ENCODE measurements at regions not wholly inside any gene's neighbourhood (a gene's known extent, or its start where the extent isn't known, plus 50 kb on each side); places are given as distances from the start of the nearest gene placed in this dataset.

DNA sequence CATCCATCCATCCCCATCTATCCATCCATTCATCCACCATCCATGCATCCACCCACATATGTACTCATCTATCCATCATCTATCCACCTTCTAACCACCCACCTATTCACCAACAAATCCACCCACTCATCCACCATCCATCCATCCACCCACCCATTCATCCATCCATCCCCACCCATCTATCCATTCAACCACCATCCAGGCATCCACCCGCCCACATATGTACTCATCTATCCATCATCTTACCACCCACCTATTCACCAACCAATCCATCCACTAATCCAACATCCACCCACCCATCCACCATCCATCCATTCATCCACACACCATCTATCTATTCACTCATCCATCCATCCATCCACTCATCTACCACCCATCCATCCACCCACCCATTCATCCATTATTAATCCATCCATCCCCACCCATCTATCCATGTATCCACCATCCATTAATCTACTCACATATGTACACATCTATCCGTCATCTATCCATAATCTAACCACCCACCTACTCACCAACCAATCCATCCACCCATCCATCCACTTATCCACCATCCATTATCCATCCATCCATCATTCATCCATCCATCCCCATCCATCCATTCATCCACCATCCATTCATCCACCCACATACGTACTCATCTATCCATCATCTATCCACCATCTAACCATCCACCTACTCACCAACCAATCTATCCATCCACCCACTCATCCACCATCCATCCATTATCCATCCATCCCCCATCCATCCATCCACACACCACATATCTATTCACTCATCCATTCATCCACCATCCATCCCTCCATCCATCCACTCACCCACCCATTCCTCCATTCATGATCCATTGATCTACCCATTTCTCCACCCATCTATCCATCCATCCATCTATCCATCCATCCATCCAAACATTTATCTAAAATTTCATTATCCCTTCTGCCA lies 940.0 kb downstream of the BRD1 start:
- no peak for DNase-seq (ENCODE audit: low read depth, low spot score)

DNA sequence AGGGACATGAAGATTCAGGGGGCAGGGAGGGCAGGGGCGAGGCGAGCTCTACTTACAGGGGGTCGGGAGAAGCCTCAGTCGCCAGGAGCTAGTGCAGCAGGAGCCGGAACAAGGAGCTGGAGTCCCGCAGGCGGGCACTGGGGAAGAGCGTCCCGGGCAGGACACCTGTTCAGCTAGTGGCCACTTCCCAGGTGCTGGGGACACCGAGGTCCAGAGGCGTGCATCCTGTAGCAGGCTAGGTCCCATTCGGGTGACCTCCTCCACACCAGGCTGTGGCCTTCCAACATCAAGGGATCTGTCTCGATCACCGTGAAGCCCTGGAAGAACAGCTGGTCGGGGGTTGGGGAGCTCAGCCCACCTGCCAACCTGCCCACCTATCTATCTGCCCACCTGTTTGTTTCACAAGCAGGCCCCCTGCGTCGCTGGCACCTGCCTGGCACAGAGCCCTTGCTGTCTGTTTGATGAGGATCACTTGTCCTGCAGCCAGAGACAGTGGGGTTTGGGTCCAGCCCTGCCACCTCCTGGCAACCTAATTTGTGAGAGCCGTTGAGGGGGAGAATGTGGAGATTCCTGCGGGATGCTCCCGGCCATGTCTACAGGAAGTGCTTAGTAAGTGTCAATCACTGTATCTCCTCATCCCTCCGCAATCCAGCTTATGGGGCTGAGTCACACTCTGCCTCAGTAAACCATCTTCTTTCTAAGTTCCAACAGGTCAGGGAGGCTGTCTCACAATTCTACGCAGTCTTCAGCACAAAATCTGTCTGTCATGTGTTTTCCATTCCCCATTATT lies 940.9 kb downstream of the BRD1 start:
- no peak for DNase-seq (ENCODE audit: low read depth, low spot score)

DNA sequence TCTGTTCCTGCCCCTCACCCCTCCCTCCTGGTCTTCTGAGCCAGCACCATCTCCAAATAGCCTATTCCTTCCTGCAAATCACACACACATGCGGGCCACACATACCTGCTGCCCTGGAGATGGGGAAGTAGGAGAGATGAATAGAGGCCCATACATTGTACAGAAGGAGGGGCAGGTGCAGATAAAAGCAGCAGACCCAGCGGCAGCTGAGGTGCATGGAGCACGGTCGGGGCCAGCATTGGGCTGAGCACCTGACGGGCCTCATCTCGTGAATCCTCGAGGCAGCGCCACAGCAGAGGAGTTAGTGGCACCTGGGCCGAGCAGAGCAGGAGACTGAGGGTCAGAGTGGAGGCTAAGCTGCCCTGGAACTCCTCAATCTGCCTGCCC lies 941.8 kb downstream of the BRD1 start:
- no peak for DNase-seq (ENCODE audit: low read depth, low spot score)

DNA sequence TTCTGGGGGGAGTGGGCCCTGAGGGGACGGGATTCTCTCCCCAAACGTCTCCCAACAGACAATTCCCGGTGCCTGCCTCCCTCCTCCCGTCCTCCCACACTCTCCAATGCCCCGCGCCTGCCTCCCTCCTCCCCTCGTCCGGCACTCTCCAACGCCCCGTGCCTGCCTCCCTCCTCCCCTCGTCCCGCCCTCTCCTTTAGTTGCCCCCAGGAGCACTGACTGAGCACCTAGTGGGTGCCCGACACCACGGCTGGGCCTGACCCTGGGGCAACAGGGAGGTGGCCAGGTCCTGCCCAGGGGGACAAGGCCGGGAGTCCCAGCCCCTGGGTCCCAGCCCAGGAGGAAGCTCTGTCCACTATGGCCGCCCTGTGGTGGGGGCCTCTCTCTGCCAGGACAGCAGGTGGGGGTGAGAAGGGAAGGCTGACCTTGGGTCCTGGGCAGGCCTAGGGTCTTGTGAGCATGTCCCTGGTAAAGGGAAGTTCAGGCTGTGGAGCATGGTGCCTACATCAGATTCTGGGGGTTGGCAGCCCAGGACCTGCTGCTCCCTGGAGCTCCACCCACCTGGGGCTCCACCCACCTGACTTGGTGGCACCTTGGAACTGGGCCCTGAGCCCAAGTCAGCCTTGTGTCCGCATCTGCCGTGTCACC lies 942.3 kb downstream of the BRD1 start:
- DNase-seq (ENCODE audit: low read depth, low spot score), result no peak

DNA sequence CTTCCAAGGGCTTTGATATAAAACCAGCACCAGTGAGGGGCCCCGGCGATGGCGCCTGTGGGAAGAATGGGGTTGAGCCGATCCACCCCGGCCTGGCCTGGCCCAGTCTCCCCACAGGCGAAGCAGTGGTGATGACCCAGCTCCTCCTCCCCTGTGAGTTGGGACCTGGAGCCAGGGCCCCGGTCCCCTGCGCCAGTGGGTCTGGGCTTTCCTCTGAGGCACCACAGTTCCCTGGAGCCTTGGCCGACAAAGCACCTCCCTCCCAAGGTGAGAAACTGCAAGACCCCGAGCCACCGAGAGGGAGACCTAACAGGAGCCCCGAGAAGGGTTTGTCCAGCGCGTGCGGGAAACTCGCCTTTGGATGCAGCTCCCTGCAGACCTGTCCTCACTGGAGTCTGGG lies 942.9 kb downstream of the BRD1 start:
- DNase-seq (ENCODE audit: low read depth, low spot score), result no peak

DNA sequence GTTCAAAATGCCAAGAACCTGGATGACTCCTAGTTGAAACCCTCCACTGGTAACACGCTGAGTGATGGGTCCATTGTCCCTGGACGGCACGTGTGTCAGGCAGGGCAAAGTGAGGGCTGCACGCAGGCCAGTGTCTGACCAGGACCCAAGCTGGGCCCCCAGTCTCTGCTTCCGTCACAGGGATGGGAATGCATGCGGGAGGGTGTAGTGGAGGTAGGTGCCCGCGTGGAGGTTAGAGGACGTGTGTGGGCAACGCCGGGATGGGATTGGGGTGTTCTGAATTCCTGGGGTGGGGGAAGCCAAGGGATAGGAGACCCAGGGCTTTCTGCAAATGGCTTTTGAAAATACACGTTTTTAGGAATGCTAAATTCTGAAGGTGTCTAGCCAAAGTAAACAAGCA lies 943.3 kb downstream of the BRD1 start:
- DNase-seq (ENCODE audit: low read depth, low spot score), result no peak

DNA sequence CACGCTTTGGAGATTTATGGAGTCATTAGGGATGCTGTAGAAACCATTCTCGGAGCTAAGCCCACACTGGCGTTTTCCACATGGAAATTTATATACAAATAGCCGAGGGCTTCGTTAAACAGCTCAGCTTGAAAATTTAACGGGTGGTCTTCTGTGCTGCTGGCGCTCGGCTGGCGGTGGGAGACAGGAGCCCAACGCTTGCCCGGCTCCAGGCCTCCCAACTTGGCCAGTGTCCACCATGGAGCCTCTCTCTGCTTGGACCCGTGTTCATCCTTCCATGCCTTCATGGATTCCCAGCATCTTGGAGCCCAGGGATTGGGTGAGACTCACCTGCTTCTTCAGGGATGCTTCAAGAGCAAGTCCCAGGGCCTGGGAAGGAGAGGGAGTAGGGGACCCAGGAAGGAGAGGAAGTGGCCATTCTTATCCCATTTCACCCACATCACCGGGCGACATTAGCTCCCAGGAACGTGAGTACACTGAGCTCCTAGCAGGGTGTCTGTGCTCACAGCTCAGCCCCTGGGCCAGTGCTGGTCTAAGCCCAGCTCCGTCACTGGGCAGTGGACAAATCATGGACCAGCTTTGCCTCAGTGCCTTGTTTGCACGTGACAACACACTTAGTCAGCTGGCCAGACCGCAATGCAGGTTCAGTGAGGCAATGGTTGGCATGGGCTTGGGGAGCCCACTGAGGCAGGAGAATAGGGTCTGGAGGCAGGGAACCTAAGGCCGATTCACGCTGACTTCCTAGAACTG lies 944.3 kb downstream of the BRD1 start:
- DNase-seq (ENCODE audit: low read depth, low spot score), result no peak

DNA sequence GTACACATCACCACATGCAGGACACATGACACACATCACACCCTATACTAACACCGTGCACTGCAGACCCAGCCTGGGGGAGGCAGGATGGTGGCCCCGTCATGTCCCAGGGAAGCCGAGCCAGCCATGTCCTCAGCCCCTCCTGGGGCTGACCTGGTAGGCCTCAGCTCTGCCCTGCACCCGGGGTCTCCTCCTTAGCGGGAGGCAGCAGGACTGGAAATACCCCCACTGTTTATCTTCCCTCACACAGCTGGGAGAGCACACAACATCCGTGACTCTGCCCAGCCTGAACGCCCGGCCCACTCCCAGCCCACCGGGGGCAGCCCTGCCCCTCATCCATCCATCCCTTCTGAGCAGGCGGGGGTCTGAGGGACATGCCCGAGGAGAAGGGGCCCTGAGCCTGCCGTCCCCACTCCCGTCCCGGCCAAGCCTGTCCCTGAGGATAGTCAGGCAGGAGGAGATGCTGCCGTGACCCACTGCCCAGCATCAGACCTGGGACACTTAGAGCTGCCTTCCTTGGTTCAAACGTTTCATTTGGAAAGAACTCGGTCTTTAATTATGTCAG lies 945.0 kb downstream of the BRD1 start:
- no peak for DNase-seq (ENCODE audit: low read depth, low spot score)

DNA sequence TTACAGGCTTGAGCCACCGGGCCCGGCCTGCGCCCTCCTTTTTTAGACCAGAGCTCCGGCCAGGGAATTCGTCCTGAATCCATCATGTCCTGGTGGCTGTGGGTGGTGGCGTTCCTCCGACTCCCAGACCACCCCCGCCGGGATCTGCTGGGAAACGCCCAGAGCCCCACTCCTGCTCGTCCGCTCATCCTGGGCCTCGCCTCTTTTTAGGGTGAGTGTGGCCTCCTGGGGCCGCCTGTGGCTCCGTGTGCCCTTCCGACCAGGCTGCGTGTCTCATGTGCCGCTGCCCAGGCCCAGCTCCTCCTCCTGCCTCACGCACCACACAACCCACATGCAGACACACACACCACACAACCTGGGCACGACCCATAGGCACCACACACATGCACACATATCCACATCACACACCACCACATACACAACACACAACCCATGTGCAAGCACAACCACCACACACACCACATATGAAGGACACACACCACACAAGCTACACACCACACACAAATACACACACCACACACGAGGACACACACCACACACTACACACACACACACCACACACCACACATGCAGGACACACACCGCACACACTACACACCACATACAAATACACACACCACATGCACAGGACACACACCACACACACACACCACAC lies 946.2 kb downstream of the BRD1 start:
- no peak for DNase-seq (ENCODE audit: low read depth, low spot score)

DNA sequence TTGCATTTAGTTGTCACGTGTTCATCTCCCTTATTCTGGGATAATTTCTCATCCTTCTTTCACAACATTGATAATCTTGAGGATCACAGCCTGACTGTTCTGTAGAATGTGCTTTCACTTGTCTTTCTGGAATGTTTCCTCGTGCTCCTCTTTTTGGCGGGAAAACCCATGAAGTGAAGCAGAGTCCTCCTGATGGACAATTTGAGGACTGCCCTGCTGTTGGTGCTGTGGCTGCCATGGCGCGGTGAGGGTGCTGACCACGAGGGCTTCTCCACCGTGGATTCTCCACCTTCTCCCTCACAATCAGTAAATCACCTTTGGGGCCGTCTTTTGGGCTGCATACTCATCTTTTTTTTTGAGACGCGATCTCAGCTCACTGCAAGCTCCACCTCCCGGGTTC lies 946.9 kb downstream of the BRD1 start:
- no peak for DNase-seq (ENCODE audit: low read depth, low spot score)

DNA sequence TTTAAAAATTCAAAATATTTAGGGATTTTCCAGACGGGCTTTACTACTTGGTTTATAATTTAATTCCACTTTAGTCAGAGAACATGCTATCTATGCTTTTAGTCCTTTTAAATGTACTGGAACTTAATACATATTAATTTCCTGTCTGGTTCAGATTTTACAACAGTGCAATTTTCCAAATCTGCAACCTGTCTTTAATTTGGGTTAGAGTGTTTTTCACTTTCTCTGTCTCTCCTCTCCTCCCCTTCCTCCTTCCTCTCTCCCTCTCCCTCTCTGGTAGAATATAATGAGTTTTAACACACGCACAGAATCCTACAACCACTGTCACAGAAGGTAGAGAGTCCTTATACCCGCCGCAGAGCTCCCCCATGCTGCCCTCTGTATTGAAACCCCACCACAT lies 950.7 kb downstream of the BRD1 start:
- DNase-seq (ENCODE audit: low read depth, low spot score), result no peak

DNA sequence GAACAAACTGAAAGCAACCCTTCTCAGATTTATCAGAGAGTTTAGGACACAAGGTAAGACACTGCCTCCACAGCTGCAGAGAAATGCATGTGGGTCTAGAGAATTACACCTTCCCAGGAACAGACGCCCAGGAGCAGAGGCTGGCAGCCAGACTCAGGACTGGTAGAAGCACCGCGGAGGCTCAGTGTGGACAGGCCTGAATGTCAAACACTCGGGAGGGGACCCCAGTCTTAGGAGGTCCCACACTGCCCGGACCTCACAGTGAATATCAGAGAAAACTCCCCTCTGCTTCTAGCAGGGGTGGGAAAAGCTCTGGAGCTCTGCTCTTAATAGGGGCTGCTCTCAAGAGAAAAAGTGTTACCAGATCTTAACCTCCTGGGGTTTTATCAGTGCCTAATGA lies 952.7 kb downstream of the BRD1 start:
- no peak for DNase-seq (ENCODE audit: low read depth, low spot score)

DNA sequence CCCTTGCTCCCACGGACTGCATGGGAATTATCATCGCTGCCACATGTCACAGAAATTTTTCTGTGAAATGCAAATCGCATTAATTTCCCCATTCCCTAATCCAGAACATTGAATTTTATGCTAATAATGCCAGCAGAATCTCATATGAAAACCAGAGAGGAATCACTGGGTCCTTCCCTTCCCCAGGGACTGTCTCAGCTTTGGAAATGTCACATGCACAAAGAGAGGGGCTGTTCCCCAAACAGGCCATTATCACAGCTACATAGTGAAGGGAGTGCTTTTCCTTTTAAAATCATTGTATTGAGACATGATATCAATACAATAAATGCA lies 954.5 kb downstream of the BRD1 start:
- no peak for DNase-seq (ENCODE audit: low read depth, low spot score)

DNA sequence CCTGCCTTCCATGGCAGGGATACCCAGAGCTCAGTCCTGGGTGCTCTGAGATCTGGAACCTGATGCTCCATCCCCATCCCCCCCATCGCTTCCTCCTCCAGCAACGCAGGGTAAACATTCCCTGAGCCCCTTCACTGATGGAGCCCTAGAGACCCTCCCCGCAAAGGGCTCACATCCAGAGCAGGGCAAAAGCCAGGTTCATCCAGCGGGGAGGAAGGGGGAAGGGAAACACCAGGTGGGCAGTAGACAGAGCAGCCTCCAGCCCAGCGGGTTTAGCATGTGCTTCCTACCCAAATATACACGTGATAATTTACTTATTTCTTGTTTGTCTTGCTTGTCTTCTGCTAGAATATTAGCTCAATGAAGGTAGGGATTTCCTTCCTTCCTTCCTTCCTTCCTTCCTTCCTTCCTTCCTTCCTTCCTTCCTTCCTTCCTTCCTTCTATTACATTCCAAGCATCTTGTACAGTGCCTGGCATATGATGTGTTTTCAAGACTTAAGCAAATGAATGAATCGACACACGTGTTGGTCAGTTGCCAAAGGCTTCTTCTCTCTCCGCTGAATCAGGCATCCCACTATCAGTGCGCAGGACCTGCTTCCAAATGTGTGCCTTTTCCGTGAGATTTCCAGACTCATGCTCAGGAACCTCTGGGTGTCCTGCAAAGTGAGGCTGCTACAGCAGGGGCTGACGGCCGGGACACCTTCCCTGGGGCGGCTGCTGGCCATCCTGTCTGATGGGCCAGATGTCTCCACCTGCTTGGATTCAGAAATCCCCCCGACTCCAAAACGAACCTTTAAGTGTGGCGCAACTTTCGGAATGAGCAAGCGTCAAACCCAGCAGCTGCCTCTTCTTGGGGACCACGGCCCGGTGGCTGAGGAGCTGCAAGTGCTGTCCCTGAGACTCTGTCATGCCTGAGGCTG lies 955.1 kb downstream of the BRD1 start:
- no peak for DNase-seq (ENCODE audit: low read depth, low spot score)

DNA sequence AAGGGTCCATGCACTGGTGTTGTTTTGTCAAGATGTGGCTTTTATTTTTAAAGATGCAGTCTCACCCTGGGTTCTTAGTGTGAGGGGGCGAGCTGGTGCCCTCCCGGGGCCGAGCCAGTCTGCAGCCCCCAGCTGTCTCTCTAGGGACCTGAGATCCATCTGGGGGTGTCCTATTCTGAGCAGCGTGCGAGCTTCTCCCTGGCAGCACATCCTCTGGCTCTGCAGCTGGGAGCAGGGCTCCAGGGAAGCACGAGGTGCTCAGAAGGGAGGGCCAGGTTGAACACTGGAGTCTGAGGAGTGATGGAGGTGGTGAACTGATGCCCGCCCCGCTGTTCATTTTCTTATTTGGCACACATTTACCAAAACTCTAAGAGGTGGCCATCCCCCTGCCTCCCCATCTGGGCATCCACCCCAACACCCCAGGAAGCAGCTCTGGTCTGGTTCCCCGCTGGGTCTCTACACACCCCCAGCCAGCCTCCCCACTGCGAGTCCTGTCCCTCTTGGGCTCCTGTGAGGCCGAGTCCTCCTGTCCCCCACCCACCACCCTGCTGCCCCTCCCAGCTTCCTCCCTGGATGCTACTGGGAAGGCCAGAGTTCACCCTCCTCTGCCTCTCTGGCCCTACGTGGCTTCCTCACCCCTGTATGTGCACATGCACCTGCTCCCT lies 956.4 kb downstream of the BRD1 start:
- DNase-seq (ENCODE audit: low read depth, low spot score), result no peak

DNA sequence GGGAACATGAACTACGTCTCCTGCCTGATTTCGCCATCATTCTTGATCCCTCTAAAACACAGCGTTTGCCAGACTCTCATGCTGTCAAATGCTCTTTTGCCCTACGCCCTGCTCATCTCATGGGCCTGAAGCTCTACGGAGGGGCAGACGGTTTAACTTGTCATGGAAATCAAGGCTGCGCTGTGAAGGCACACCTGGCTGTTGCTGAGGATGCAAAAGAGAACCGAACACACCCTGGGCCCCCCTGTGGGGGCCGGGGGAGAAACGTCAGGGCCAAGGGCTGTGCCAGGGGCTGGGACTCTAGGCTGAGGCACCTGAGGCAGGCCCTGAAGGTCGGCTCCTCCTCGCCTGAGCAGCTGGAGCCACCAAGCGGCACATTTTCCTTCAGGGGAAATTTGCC lies 957.2 kb downstream of the BRD1 start:
- DNase-seq (ENCODE audit: low read depth, low spot score), result no peak

DNA sequence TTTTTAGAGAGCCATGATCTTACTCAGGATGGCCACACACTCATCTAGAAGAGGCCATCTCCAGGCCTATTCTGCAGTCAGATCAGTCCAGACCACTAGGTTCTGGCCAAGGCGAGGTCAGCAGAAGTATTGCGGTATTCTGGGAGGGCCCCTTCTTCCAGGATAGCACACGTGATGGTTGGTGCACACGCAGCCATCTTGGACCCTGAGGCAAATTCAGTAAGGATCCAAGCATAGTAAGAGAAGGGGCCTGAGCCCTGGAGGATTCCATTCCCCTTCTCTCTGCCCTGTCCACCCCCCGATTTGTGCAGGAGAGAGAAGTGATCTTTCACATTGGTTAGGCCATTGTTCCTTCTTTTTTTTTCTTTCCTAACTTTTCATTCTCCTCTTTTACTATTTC lies 957.9 kb downstream of the BRD1 start:
- no peak for DNase-seq (ENCODE audit: low read depth, low spot score)

DNA sequence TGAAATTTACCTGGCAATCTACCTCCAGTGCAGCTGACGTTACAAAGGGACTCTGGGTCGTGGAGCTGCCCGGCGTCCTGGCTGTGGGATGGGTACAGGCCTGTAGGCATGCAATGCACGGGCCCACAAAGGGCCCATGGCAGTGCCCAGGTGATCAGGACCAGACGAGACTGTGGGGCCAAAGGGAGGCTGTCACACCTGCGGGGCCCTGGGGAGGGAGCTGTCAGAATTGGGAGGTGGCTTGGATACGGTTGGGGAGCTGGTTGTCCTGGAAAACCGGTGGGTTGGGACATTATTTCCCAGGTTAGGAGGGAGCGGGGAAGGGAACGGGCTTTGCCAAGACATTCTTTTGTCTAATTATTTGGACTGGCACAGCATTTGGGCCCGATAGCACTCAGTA lies 958.5 kb downstream of the BRD1 start:
- no peak for DNase-seq (ENCODE audit: low read depth, low spot score)

DNA sequence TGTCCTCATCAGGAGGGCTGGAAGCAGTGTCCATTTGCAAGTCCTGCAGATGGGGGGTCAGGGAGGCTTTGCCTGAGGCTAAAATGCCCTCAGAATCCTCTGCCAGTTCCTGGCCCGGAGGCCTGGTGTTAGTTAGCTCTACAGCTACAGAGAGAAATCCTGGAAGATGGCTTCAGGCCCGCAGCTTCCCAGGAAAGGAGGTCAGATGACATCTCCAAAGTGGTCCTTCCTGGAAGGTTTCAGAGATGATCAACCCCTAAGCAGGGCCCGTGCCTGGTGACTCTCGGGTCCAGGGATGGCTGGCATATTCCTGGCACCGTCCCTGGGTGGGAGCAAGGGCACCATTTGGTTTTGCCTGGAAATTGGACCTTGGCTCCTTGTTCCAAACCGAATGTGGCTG lies 959.1 kb downstream of the BRD1 start:
- DNase-seq (ENCODE audit: low read depth, low spot score), result no peak
